GM23248 (cell line): ENCODE measurements at regions not wholly inside any gene's neighbourhood (a gene's known extent, or its start where the extent isn't known, plus 50 kb on each side); places are given as distances from the start of the nearest gene placed in this dataset.
"Not testable (repeated sequence)": the region's sequence is repeated elsewhere in the genome, so short reads cannot be mapped to it uniquely, and the experiment has no call there.

Experiments
- DNase-seq: peaks from one replicate; pipeline ENCODE4 v3.0.0-alpha.2; 2015
- H2AFZ ChIP-seq: fragments of 200-600 bp; sonication (generic); 2 replicates; pipeline ENCODE4 v1.6.1; 2016; ENCODE audit warnings: antibody characterized with exemption
- H3F3A ChIP-seq: fragments of 200-600 bp; sonication (generic); 2 replicates; pipeline ENCODE4 v1.6.1; 2016; ENCODE audit warnings: mild to moderate bottlenecking, antibody characterized with exemption, mixed run types; ENCODE audit not compliant: insufficient read depth
- H3K27ac ChIP-seq: fragments of 200-600 bp; sonication (generic); 2 replicates; pipeline ENCODE4 v1.5.1; 2016; ENCODE audit warnings: mild to moderate bottlenecking
- H3K27me3 ChIP-seq: fragments of 200-600 bp; sonication (generic); replicated peaks from 2 replicates; pipeline ENCODE4 v1.6.1; 2016; ENCODE audit warnings: mild to moderate bottlenecking; ENCODE audit not compliant: insufficient read depth
- H3K36me3 ChIP-seq: fragments of 200-600 bp; sonication (generic); 2 replicates; pipeline ENCODE4 v1.6.1; 2016; ENCODE audit warnings: low read depth, mild to moderate bottlenecking
- H3K4me1 ChIP-seq: fragments of 200-600 bp; sonication (generic); 2 replicates; pipeline ENCODE4 v1.6.1; 2016; ENCODE audit warnings: mild to moderate bottlenecking; ENCODE audit not compliant: insufficient read depth
- H3K4me2 ChIP-seq: fragments of 200-600 bp; sonication (generic); one replicate; pipeline ENCODE4 v1.6.1; 2016; ENCODE audit warnings: mild to moderate bottlenecking; ENCODE audit not compliant: unreplicated experiment
- H3K4me3 ChIP-seq: fragments of 200-600 bp; sonication (generic); 2 replicates; pipeline ENCODE4 v1.5.1; 2016; ENCODE audit warnings: mild to moderate bottlenecking
- H3K79me2 ChIP-seq: fragments of 200-600 bp; sonication (generic); 2 replicates; pipeline ENCODE4 v1.6.1; 2016; ENCODE audit warnings: mild to moderate bottlenecking; ENCODE audit not compliant: insufficient read depth
- H3K9ac ChIP-seq: fragments of 200-600 bp; sonication (generic); 2 replicates; pipeline ENCODE4 v1.6.1; 2016; ENCODE audit warnings: mild to moderate bottlenecking
- H3K9me2 ChIP-seq: fragments of 200-600 bp; sonication (generic); 2 replicates; pipeline ENCODE4 v1.6.1; 2016; ENCODE audit warnings: mixed run types, mild to moderate bottlenecking, moderate library complexity; ENCODE audit not compliant: insufficient read depth
- H3K9me3 ChIP-seq: fragments of 200-600 bp; sonication (generic); one replicate; pipeline ENCODE4 v1.6.1; 2017; ENCODE audit warnings: low read depth
- H4K20me1 ChIP-seq: fragments of 200-600 bp; sonication (generic); 2 replicates; pipeline ENCODE4 v1.6.0; 2016; ENCODE audit not compliant: insufficient read depth
- EZH2 ChIP-seq: fragments of 200-600 bp; sonication (generic); IDR thresholded peaks from 2 replicates; pipeline ENCODE4 v1.6.1; 2018; ENCODE audit warnings: antibody characterized with exemption, mild to moderate bottlenecking; ENCODE audit not compliant: insufficient read depth, poor library complexity, severe bottlenecking
- EZH2phosphoT487 ChIP-seq: fragments of 200-600 bp; sonication (generic); IDR thresholded peaks from 2 replicates; pipeline ENCODE4 v1.6.1; 2018; ENCODE audit warnings: antibody characterized with exemption, moderate library complexity, mild to moderate bottlenecking, low read depth; ENCODE audit not compliant: insufficient read depth
- WGBS, 2 experiments: methylation state at CpG; one replicate each; pipeline ENCODE4 v1.1.6; 2015 to 2017; ENCODE audit warnings: low lambda C conversion rate in 2 of 2, low coverage in 1 of 2; ENCODE audit errors: missing lambda C conversion rate in 2 of 2; 5-methylcytosine and 5-hydroxymethylcytosine counted together
- in situ Hi-C: fragments of 300-500 bp; cut with MboI; formaldehyde crosslinking; loops from 2 replicates; pipeline ENCODE4 v1.15.0; 2020

DNA sequence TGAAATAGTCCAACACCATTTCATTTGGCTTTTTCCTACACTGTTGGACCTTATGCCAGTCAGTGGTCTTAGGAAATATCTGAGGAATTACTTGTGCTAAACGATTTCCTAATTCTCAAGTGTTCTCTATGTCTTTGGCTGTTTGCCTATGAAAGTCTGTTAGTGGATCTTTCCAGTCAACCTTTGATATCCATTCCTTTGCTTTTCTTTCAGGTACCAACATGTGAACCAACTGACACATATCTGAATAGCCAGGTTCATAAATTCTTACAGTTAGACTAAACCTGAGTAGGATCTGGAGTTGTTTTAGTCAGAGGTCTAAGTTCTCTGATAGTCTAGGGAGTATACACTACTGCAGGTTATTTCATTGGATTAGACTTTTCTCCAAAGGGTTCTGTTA is 343.5 kb upstream of the LRRC3B start:
- Histone ChIP-seq H3K4me3 (no peak overlapping the region), H3F3A (no peaks in the 10 kb centered on the region), H3K27ac (no peak overlapping the region), H3K79me2 (no peaks in the 10 kb centered on the region), H3K36me3 (no peaks in the 10 kb centered on the region), H2AFZ (no peak overlapping the region), H3K9me3 (no peaks in the 10 kb centered on the region), H4K20me1 (no peaks in the 10 kb centered on the region), H3K4me2 (no peak overlapping the region), H3K27me3 (no peaks in the 10 kb centered on the region), H3K4me1 (no peaks in the 10 kb centered on the region), H3K9ac (no peak overlapping the region), H3K9me2 (no peaks in the 10 kb centered on the region)
- WGBS, 2 experiments: 0 to 3% methylated on average over 1 of the region's 1 CpG
- TF ChIP-seq EZH2 (no peak), EZH2phosphoT487 (no peak)
- DNase-seq: no peak
- in situ Hi-C loops: no loop called here

- H2AFZ ChIP-seq: no peak overlapping the region
- no peak overlapping the region for H3K9ac ChIP-seq
- H3K4me1 ChIP-seq: no peaks in the 10 kb centered on the region
- 18 to 24% methylated on average over 2 of the region's 2 CpGs for WGBS, 2 experiments
- H3F3A ChIP-seq: no peaks in the 10 kb centered on the region
- H3K9me2 ChIP-seq: no peaks in the 10 kb centered on the region
- no peak overlapping the region for H3K4me2 ChIP-seq
- TF ChIP-seq EZH2 (no peak), EZH2phosphoT487 (no peak)
- no peak overlapping the region for H3K4me3 ChIP-seq
- H3K27me3 ChIP-seq: no peaks in the 10 kb centered on the region
- H3K79me2 ChIP-seq: no peaks in the 10 kb centered on the region
- no peaks in the 10 kb centered on the region for H3K36me3 ChIP-seq
- H3K9me3 ChIP-seq: no peaks in the 10 kb centered on the region
- H3K27ac ChIP-seq: no peak overlapping the region
- in situ Hi-C loops: no loop called here
- no peak for DNase-seq
- H4K20me1 ChIP-seq: no peaks in the 10 kb centered on the region
Observed at GRCh38 chr3:26280517-26280916, 342.1 kb upstream of the LRRC3B start.

DNA sequence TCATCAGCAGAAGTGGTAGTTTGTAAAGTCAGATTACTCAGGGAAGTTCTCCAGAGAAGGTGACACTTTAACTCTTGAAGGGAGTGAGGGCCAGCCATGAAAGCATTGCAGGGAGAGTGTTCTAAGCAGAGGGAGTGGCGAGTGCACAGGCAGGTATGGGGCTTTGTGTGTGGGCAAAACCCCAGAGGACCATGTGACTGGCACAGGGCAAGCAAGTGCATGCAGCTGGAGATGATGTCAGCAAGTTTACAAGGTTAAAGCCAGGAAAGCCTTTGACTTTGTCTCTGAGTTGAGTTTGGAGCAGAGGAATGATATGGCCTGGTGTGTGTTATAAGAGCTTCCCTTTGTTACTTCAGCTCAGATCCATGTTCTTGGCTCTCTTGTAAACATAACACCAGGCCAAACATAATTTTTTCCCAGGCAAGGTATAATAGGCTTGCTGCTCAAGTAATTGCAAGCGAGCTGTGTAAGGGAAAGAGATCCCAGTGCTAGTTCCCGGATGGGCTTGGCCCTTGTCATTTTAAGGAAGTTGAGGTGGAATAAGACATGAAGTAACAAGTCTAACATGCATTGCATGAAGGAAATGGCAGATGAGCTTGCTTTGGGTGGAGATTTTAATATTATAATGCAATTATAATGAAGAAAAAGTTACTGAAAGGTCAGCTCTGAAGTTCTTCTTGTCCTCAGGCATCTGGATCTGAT is 341.1 kb upstream of the LRRC3B start:
- 7 to 17% methylated on average over 3 of the region's 3 CpGs for WGBS, 2 experiments
- no peaks in the 10 kb centered on the region for H3K36me3 ChIP-seq
- in situ Hi-C loops: no loop called here
- no peak overlapping the region for H3K9ac ChIP-seq
- H3K9me2 ChIP-seq: no peaks in the 10 kb centered on the region
- H4K20me1 ChIP-seq: no peaks in the 10 kb centered on the region
- no peaks in the 10 kb centered on the region for H3K79me2 ChIP-seq
- no peak for DNase-seq
- no peaks in the 10 kb centered on the region for H3K9me3 ChIP-seq
- no peaks in the 10 kb centered on the region for H3F3A ChIP-seq
- H3K4me3 ChIP-seq: no peak overlapping the region
- H3K27ac ChIP-seq: no peak overlapping the region
- H3K4me1 ChIP-seq: no peaks in the 10 kb centered on the region
- H3K27me3 ChIP-seq: no peaks in the 10 kb centered on the region
- no peak overlapping the region for H3K4me2 ChIP-seq
- H2AFZ ChIP-seq: no peak overlapping the region
- no peak for TF ChIP-seq EZH2
- no peak for TF ChIP-seq EZH2phosphoT487

GRCh38 chr3:26284503-26284902 is 338.1 kb upstream of the LRRC3B start:
- H3K9me3 ChIP-seq, H3K9me2 ChIP-seq, H3K79me2 ChIP-seq, H3K9ac ChIP-seq, H3K27ac ChIP-seq, H2AFZ ChIP-seq, H3K4me2 ChIP-seq, H4K20me1 ChIP-seq, DNase-seq, H3K36me3 ChIP-seq, H3F3A ChIP-seq, H3K4me1 ChIP-seq, in situ Hi-C loops, H3K4me3 ChIP-seq, H3K27me3 ChIP-seq: not testable (repeated sequence)
- WGBS, 2 experiments: 27 to 28% methylated on average over 4 of the region's 4 CpGs

DNA sequence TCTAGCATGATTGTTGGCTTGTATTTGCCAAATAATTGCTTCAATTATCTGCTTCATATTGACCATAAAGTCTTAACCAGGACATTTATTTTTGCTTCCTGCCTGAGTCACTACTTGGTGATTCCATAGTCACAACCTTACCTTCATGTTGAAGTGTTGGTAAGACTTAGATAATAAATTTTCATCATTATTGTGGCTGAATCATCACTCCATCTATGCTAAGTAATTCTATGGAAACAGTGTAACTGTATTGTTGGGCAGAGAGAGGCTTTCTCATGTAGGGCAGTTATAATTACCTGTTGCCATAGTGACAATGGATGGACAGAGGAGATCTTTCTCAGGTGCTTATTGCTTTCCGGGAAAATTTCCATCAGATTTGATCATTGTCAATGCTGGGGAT is 330.7 kb upstream of the LRRC3B start:
- H2AFZ ChIP-seq: no peak overlapping the region
- no peak overlapping the region for H3K27ac ChIP-seq
- H3K79me2 ChIP-seq: no peaks in the 10 kb centered on the region
- H3K4me1 ChIP-seq: no peaks in the 10 kb centered on the region
- H3K9me2 ChIP-seq: no peaks in the 10 kb centered on the region
- no peaks in the 10 kb centered on the region for H4K20me1 ChIP-seq
- no peaks in the 10 kb centered on the region for H3K9me3 ChIP-seq
- DNase-seq: no peak
- in situ Hi-C loops: no loop called here
- no peaks in the 10 kb centered on the region for H3K36me3 ChIP-seq
- TF ChIP-seq EZH2phosphoT487 (no peak), EZH2 (no peak)
- H3K27me3 ChIP-seq: no peaks in the 10 kb centered on the region
- no peak overlapping the region for H3K9ac ChIP-seq
- 6 to 18% methylated on average over 1 of the region's 1 CpG for WGBS, 2 experiments
- H3K4me3 ChIP-seq: no peak overlapping the region
- H3K4me2 ChIP-seq: no peak overlapping the region
- H3F3A ChIP-seq: no peaks in the 10 kb centered on the region
